ENCODE measurements at regions not wholly inside any gene's neighbourhood (a gene's known extent, or its start where the extent isn't known, plus 50 kb on each side); places are given as distances from the start of the nearest gene placed in this dataset.

DNA sequence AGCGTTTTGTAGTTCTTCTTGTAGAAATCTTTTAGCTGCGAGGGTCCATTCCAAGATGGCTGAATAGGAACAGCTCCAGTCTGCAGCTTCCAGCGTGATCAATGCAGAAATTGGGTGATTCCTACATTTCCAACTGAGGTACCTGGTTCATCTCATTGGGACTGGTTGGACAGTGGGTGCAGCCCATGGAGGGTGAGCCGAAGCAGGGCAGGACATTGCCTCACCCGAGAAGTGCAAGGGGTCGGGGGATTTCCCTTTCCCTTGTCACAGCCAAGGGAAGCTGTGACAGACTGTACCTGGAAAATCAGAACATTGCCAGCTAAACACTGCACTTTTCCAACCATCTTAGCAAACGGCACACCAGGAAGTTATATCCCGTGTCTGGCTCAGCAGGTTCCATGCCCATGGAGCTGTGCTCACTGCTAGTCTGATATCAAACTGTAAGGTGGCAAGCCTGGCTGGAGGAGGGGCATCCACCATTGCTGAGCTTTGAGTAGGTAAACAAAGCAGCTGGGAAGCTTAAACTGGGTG, 176.0 kb upstream of the SPRY2 start:
- TF ChIP-seq, protein P1, sequence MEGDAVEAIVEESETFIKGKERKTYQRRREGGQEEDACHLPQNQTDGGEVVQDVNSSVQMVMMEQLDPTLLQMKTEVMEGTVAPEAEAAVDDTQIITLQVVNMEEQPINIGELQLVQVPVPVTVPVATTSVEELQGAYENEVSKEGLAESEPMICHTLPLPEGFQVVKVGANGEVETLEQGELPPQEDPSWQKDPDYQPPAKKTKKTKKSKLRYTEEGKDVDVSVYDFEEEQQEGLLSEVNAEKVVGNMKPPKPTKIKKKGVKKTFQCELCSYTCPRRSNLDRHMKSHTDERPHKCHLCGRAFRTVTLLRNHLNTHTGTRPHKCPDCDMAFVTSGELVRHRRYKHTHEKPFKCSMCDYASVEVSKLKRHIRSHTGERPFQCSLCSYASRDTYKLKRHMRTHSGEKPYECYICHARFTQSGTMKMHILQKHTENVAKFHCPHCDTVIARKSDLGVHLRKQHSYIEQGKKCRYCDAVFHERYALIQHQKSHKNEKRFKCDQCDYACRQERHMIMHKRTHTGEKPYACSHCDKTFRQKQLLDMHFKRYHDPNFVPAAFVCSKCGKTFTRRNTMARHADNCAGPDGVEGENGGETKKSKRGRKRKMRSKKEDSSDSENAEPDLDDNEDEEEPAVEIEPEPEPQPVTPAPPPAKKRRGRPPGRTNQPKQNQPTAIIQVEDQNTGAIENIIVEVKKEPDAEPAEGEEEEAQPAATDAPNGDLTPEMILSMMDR (IDR thresholded peaks at IDR 0.05; ENCODE audit: low read depth, low read length) = no peak
- no peak overlapping the region for H3K4me3 ChIP-seq (ENCODE audit: low read depth, low read length)

DNA sequence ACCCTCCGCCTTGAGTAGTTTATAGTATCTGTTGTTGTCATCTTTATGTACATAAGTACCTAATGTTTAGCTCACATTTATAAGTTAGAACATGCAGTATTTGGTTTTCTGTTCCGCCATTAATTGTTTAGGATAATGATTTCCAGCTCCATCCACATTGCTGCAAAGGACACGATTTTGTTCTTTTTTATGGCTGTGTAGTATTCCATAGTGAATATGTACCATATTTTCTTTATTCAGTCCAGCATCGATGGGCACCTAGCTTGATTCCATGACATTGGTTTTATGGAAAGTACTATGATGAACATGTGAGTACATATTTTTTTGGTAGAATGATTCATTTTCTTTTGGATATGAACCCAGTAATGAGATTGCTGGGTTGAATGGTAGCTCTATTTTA, 174.4 kb upstream of the SPRY2 start:
- TF ChIP-seq, protein P1 (IDR thresholded peaks at IDR 0.05; ENCODE audit: low read depth, low read length) = no peak
- H3K4me3 ChIP-seq (ENCODE audit: low read depth, low read length) = no peak overlapping the region

DNA sequence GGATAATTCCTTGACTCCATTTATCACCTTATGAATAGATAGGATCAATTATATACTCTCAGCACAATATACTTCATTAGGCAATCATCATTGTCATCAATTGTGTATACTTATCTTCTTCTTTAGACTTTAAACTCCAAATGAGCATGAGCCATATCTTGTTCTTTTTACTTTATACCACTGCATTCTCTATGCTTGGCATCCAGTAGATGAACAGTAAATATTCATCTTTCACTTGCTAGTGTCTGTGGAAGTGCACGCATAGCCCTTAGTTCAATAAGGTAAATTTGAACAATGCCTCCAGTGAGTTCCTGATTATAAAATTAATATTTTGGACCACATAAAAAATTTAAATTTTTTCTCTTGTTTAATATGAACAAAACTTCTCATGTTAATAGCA, 172.3 kb upstream of the SPRY2 start:
- H3K4me3 ChIP-seq (ENCODE audit: low read depth, low read length) = no peak overlapping the region
- TF ChIP-seq, protein P1 (IDR thresholded peaks at IDR 0.05; ENCODE audit: low read depth, low read length) = no peak

DNA sequence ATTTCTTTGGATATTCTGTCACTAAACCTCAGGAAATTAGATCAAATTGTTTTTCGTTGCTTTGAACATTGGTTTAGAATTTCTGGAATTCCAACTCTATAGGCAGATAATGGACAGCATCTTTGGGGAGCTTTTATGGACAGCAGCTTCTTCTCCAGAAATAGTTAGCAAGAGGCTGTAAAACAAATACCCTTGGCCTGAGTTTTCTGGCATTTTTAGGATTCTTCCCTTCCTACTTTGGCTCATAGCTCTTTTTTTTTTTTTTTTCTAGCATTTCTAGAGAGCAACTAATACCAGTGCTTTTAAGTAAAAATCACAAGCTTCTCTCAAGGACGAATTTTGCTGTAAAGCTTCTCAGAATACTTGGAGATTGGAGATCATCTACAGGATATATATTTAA, 169.8 kb upstream of the SPRY2 start:
- no peak overlapping the region for H3K4me3 ChIP-seq (ENCODE audit: low read depth, low read length)
- TF ChIP-seq, protein P1 (IDR thresholded peaks at IDR 0.05; ENCODE audit: low read depth, low read length) = no peak

DNA sequence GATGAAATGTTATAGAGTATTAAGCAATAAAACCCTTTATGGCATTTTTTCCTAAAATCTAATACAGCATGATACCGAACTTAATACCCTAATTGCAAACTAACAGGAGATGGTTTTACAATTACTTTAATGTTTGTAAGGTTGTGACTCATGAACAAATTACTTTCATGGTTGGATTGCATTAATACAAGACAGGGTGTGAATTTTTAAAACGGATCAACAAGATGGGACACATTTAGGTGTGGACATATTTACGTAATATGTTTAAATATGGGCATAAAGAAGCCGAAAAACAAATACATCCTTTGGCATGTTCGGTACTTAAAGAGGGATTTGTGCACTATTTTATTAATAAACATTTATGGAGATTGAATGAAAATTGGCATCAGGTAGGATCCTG, 168.3 kb upstream of the SPRY2 start:
- TF ChIP-seq, protein P1 (IDR thresholded peaks at IDR 0.05; ENCODE audit: low read depth, low read length) = no peak
- H3K4me3 ChIP-seq (ENCODE audit: low read depth, low read length) = no peak overlapping the region

DNA sequence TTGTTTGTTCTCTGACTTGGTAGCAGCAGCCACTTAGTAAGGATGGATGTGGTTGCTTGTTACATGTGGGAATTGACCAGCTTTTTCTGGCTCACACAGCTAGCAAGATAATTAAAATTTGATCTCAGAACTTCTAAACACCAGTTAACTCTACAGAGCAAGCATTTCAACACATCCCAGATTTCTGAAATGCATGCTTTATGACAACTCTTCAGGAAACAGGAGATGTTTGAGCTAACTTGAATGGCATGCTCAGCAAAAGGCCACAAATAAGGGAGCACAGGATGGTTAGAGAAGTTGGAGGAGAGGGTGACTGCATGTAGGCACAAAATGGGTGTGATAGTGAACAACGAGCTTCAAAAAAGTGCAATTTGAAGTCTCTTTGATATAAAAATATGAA, 167.1 kb upstream of the SPRY2 start:
- TF ChIP-seq, protein P1 (IDR thresholded peaks at IDR 0.05; ENCODE audit: low read depth, low read length) = no peak
- H3K4me3 ChIP-seq (ENCODE audit: low read depth, low read length) = no peak overlapping the region

DNA sequence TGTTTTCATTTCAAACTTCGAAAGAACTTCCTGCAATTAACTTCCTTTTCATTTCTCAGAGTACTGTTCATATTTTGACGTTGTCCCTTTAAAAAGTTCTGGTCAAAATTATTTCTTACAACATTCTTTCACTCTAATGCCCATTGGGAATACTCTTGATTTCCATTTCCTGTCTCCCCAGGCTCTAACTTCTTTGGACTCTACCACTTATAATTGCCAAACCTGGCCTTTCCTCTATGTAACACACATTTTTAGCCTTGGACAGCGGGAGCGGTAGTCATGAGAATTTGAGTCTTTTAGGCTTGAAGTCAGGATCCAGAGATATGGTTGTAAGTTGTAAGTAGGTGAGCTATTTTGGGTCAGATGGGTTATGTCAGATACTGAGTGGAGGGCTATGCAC, 163.5 kb upstream of the SPRY2 start:
- H3K4me3 ChIP-seq (ENCODE audit: low read depth, low read length) = no peak overlapping the region
- TF ChIP-seq, protein P1 (IDR thresholded peaks at IDR 0.05; ENCODE audit: low read depth, low read length) = no peak

All from WI38 (cell line).